EL (cell line): ENCODE measurements at regions not wholly inside any gene's neighbourhood (a gene's known extent, or its start where the extent isn't known, plus 50 kb on each side); places are given as distances from the start of the nearest gene placed in this dataset.

Experiments
- DNase-seq: peaks from one replicate; pipeline ENCODE4 v3.0.0-alpha.2; 2016

DNA sequence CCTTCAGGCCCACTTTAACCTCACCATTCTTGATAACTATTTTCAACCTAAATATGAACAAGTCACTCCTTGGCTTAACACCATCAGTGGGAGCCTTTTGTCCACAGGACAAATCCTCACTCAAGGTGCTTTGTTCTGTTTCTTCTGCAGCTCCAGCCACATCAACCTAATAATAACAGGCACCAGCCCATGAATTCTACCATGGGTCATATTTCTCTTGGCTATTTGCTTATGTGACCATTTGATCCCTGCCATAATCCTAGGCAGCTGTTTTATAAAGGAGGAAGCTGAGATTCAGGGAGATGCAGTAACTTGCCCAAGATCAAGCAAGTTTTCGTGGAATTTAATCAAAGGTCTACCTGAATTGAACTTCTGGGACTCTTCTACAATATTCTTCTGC is 561.3 kb downstream of the DHX35 start:
- DNase-seq = no peak

DNA sequence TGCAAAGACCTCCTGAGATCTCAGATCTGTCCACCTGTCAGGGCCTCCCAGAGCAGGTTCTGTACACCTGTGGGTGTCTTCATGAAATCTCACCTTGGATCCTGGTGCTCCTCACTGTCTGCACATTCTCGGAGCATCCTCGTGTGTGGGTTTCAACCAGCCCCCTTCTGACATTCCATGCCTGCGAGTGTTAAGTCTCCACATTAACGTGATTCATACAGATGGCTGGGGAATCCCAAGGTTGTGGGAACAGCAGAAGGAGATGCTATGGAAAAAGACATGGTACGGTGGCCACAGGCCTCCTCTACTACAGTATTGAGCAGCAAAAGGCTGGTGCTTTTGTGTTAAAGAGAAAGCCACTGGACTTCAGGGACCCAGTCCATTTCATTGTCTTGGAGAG is 556.5 kb downstream of the DHX35 start:
- peak; percentile 5 for DNase-seq

DNA sequence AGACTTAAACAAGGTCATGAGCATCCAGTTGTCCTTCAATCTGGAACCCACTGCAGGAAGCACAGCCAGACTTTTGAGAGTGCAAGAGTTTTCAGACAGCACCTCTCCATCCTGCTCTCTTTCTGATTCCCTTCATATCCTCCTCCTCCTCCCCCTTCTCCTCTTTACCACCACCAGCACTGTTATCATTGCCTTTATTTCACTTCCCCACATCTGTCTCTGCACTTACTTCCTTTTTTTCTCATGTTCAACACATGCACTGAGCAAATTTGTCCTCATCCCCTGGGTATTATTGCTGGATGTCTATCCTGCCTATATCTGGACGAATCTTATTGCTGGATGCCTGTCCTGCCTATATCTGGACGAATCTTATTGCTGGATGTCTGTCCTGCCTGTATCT is 554.8 kb downstream of the DHX35 start:
- DNase-seq = no peak

DNA sequence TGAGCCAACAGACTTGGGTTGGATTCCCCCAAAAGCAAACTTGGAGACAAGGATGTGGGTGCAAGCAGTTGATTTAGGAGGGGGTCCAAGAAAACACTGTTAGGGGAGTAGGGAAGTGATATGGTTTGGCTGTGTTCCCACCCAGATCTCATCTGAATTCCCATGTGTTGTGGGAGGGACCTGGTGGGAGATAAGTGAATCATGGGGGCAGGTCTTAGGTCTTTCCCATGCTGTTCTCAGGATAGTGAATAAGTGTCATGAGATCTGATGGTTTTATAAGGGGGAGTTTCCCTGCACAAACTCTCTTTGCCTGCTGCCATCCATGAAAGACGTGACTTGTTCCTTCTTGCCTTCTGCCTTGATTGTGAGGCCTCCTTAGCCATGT is 542.6 kb downstream of the DHX35 start:
- DNase-seq = no peak

DNA sequence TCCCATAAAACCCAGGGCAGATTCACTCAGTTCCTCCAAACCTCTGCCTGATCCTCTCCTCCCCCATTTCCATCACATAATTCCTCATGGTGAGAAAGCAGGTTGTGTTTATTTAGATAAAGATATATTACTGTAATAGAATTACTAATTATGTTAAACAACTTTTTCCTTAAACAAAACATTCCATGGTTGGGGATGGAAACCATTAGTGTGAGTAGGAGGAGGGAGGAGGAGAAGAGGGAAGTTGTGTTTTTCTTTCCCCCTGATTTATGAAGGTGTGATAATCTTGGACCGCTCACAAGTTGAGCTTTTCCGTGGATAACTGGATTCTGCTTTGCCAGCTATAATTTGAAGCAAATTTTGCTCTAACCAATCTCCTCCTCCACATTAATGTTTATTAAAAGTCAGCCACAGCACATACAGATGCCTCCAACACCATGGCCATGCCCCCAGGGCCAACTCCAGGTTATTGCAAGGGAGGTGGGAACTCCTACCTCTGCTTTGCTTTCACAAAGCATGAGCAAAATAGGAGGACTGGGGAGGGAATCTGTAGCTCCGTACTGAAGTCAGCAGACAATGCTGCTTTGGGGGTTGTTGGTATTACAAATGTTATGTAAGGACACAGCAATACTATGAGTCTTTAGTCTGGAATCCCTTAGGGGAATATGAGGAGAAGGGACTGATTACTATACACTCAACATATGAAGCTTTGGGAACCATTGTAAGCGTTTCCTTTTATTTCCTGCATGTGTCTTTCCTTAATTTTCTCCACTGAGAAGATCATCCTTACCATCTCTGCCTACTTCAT is 542.0 kb downstream of the DHX35 start:
- no peak for DNase-seq

DNA sequence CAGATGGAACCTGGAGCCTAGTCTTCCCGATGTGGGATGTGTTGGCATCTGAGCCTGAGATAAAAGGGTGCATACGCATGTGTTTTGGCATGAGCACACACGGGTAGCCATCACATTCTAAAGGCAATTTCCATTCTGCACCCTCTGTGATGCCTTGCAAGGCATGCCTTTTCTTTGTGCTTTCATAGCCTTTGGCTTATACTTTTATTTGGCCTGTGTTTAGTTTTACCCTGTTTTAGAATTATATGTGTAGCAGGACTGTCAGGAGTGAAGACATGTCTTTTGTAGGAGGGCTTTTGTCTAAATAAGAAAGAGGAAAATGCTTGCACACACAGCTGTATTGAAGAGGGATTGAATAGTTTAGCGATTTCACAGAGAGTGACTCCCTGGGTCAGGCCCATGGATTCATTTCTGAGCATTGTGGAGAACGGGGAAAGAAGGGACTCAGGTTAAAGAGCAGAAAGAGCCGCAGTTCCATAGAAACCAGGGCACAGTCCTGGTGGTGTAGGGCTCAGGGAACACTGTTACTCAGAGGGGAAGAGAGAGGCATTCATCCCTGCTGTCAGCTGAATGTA is 530.2 kb downstream of the DHX35 start:
- no peak for DNase-seq

DNA sequence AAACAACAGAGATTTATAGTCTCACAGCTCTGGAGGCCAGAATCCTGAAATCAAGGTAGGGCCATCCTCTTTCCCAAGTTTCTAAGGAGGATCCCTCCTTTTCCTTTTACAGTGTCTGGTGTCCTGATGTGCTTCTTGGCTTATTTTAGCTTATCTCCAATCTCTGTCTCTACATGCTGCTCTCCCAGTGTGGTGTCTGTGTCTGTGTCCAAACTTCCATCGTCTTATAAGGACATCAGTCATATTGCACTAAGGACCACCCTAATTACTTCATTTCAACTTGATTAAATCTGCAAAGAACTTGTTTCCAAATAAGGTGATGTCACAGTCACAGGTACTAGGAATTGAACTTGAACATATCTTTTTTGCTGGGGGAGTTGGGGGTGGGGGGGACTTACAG is 529.6 kb downstream of the DHX35 start:
- DNase-seq = no peak

DNA sequence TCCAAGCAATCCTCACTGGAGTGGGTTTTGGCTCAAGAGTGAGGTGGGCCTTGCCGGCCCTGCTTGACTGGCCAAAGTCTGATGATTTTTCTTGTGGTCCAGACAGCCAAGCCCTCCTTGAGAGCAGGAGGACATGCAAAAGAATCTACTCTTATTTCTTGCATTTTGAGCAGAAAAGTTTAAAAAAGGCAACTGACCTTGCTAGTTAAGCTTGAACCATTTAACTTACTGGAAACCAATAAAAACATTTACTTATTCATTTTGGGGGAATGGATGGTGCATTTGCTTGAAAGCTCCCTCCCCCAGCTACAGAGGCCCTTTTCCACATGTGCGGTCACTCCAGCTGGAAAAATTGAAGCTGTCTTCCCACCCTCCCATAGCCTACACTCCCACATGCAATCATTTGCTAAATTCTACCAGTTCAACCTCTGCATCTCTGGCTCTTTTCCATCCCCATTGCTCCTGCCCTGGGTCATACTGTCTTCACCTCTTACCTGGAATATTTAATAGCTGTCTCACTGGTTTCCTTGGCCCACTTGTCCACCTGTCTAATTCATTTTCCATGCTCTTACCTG is 527.9 kb downstream of the DHX35 start:
- no peak for DNase-seq

DNA sequence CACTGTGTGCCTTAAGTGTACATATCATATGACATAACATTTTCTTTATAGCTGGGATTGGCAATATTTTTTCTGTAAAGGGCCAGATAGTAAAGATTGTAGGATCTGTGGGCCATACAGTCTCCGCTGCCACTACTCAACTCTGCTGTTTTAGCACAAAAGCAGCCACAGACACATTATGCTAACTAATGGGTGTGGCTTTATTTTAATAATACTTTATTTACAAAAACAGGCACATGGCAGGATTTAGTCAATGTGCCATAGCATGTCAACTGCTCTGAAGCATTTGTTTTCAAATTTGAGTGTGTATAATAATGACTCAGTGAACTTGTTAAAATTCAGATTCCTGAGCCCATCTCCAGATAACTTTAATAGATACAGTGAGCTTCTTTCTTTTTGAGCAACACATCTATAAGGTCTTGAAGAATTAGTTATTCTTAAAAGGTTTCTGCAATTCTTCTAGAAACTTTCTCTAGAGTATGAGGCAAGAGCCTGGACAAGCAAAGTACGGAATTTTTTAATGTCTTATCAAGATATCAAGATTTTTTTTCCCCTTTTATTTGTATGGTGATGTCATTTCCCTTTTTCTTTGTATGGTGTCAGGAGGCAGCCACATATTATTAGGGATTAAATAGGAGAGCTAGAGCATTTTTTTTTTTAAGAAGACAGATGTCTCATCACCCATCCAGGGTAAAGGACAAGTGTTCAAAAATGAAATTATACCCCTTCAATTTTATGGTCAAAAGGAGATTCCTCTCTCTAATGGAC is 518.3 kb downstream of the DHX35 start:
- no peak for DNase-seq

DNA sequence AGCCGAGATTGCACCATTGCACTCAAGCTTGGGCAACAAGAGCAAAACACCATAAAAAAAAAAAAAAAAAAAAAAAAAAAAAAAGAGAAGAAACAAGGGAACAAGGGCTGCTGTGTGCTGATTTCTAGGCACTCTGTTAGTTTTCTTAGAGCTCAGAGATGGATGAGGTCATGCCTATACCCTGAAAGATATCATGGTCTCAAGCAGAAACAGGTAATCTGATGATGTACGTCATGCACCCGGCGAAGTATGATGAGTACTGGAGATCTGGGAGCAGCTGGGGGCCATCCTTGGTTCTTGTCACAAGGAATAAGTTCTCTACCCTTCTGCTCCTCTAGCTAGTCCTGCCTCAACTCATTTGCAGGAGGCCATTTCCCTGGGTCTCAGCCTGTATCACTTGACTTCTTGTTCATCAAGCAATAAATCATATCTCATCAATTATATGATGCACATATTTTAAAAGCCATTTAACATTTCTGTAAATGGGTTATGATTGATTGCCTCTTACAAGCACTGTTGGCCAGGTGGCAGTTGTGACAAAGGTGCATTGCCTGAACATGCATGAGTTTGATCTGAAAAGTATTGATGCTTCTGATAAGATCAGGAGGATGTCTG is 517.2 kb downstream of the DHX35 start:
- DNase-seq = no peak

DNA sequence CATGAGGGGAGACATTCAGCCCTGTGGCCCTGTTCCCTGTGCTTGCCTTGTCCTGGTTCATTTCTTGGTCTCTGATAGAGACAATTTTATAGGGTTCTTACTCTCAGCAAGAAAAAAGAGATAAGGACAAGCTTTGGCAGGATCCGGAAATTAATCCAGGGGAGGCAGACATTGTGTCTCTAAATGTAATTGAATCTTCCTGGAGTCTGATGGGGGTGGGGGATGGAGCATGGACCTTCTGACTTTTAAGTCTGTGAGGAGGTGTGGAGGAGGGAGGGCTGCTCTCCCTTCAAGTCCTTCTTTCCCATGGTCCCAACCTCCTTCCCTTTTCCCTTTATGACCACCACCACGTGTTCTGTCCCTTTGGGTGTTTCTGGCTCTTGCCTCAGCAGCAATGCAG is 512.7 kb downstream of the DHX35 start:
- DNase-seq = no peak

DNA sequence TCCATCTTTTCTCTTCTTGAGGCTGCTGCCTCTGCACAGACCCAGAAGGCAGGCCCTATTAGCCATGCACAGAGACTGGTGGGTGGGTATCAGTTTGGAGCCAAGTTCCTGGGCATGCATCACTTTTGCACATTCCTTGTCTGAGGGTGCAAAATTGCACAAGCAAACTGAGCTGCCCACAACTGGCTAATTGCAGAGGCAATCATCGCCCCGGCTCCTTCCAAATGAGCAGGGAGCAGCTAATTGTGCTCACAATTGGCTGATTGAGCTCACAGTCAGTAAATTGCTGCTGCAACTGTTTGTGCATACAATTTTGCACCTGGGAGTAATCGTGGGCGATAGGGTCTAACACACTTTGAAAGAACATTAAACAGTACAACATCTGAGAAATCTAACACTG is 511.4 kb downstream of the DHX35 start:
- no peak for DNase-seq

DNA sequence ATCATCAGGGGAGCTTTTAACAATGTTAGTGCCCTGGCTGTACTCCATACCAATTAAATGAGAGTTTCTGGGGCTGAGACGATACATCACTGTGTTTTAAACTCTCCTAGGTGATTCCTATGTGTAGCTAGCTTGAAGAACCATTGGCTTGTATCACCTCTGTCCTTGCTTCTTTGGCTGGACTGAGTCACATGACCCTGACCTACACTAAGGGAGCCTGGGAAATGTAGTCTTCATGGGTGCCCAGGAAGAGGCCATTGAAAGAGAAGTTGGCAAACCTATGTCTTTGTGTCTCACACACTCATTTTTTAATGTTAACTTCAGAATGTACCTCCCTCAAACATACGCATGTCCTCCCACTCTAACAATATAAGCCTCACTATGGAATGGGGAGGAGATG is 506.6 kb downstream of the DHX35 start:
- DNase-seq = no peak

DNA sequence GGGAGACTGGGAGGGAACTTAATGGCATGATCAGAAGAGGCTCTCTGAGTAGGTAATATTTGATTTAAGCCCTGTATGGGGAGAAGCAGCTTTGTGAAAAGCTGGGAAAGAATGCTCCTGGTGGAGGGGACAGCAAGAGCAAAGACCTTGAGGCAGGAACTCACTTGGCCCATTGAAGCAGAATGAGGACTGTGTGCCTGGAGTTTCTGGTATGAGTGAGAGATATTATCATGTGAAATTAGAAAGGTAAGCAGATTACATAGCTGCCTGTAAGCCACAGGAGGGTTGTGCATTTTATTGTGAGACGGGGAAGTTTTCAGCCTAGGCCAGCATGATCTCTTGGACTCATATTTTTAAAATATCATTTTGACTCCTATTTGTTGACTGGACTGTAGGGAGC is 502.1 kb downstream of the DHX35 start:
- no peak for DNase-seq

DNA sequence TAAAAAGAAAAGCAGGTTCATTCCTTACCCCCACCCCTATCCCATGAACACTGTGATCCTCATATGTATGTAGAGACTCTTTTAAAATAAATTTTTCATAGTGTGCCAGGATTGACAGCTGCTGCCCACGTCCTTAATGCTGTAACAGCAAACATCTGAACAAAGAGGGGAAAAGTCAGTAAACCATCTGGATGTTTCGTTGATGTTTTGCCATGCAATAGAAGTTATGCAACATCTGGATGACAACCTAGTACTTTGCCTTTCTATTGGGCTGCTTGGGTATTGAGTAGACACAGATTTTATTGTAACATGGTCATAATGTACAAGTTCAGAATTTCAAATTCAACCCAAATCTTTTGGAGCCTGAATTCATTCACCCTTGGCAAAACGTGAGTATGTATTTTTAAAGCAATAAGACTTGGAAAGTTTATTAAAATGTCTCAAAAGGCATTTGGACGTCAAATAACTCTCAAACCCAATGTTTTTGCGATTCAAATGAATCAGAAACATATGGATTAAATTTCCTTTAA is 500.3 kb downstream of the DHX35 start:
- no peak for DNase-seq

DNA sequence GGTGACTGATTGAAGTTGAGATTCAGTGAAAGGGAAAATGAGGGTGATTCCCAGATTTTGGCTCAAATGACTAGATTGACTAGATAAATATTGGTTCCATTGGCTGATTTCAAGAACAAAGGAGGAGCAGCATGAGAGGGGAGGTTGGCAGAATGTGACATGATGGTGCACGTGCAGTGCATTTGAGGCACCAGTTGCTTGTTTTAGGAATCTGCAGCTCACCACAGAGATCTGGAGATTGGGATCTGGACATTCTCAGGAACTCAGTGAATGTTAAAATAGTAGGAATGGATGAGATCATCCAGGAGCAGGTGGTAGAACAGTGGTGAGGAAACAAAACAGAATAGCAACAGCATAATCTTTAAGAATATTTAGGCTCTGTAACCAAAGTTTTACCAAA is 496.3 kb downstream of the DHX35 start:
- no peak for DNase-seq

DNA sequence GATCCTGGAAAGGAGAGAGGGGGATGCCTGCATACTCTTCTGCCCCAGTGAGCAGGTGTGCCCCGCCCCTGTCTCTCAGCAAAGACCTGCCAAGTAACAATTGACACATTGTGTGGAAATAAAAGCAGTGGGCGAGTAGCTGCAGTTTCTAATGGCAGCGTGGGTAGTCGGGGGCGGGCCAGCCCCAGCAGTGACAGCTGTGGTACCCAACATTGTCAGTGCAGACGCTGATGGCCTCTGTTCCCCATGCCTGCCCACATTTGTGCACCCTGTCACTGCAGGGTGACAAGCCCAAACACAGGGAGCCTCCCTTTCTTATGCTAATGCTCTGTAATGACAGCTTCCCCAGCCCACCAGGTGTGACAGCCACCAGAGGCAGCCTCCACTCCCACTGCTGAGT is 491.7 kb downstream of the DHX35 start:
- no peak for DNase-seq

DNA sequence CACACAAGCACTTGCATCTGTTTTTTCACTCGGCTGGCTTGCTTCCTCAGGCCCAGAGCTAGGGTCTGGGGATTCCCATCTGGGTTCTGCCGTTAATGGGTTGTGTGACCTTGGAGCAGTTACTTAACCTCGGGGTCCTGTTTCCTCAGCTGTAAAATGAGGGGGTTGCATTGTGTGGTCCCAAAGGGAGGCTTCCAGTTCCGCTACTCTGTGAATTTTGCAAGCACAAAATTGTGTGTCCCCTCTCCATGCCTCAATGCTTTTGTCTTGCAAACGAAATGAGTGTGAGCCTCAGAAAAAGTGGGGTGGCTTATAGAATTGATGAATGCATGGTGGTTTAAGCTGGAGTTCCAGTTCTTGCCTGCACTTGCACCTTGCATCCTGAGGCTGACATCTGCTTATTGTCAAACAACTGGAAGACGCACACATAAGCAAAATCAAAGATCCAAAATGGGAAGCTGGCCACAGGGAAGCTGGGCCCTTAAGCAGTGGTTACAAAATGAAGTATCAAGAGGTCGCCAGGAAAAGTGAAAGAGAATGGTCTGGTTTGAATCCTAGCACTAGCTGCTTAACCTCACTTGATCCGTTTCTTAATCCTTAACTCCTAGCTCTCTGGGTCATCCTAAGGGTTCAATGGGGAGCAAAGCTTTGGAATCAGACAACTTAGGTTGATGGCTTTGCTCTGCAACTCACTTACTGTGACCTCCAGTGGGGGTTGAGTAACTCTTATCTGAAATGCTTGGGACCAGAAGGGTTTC is 490.6 kb downstream of the DHX35 start:
- no peak for DNase-seq

DNA sequence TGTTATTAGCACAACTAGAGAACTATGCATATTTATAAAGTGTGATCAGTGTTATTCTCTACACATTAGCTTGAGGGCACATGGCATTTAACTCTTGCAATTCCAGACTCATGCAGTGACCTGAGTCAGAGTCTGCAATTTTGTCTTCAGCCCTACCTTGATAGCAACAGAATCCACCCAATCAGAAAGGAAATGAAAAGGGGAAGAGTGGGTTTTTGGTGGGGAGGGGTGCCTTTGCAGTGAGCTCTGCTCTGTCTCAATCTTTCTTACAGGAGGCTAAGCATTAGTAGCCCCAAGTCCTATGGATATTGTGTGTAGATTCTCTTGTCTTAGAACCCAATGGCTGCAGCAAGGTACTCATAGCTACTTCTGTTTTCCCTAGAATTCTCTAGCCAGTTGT is 489.2 kb downstream of the DHX35 start:
- no peak for DNase-seq

DNA sequence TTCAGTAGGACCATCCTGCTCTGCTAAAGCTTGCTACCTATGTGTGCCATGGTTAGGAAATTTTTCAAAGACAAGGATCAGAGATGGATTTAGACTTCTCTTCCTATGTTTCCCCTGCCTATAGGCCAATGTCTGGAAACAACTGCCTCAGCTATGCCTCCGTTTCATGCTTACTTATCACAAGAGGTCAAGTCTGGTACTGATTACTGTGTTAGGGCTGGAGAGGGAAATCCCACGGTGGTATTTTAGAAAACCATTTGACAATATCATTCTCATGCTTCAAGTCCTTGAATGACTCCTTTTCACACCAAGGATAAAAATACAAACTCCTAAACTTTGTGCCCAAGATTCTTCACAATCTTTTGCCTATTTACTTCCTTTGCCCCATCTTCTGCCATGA is 484.3 kb downstream of the DHX35 start:
- DNase-seq = no peak

DNA sequence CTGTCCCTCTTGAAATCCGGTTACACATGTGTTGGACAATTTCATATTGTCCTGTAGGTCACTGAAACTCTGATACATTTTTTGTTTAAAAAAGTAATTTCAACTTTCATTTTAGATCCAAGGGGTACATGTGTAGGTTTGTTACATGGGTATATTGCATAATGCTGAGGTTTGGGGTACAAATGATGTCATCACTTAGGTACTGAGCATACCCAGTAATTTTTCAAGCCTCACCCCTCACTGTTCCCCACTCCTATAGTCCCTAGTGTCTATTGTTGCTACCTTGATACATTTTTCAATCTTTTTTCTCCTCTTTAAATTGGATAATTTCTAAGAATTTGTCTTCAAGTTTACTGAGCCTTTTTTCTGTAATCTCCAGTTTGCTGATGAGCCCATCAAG is 483.0 kb downstream of the DHX35 start:
- no peak for DNase-seq

DNA sequence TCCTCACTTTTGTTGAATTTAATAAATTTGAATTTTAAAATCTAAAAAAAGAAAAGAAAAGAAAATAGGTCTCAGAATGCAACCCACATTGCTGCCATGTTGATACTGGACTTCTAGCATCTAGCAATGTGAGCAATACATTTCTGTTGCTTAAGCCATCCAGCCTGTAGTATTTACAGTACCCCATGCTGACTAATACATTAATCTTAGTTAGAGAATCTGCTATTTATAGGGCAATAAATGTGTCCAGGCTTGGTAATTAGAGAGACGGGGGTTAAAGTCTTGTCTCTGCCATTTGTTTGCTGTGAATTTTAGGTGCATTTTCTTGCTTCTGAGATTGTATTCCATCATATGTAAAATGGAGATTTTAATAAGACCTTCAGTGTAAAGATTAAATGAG is 471.3 kb downstream of the DHX35 start:
- DNase-seq = no peak
